Heart left ventricle (tissue), 13 donors: ENCODE measurements at regions not wholly inside any gene's neighbourhood (a gene's known extent, or its start where the extent isn't known, plus 50 kb on each side); places are given as distances from the start of the nearest gene placed in this dataset.

ENCODE experiments used
- POLR2A ChIP-seq, 2 donors: fragments of 450-650 bp; IDR thresholded peaks; one replicate each; pipeline ENCODE4 v1.6.1; 2017; ENCODE audit warnings: antibody characterized with exemption in 2 of 2, mild to moderate bottlenecking in 2 of 2, moderate library complexity in 2 of 2
- TF ChIP-seq, protein P1 (sequence below), 12 donors: fragments of 200-600 bp; sonication (generic) in 4 of 12; IDR thresholded peaks; one replicate each; pipeline versions ENCODE4 v1.5.0 to v1.8.0; 2018 to 2022; ENCODE audit warnings: antibody characterized with exemption in 12 of 12, mild to moderate bottlenecking in 5 of 12
- donor health status: ischemic (EF 13 %, LVEDD 7.1; RV severe dilation, severe dysfunction).
- donor health status: DM: no; HTN: yes; CAD: no.
- donor health status: DM: no; HTN: no; CAD: no.
- donor health status: ischemic (EF 25% LVEDD 6.9; RV normal size, moderate dysfunction).
- donor health status: ischemic (EF 25% LVEDD 5.7; RV mildly dilated, moderate dysfunction).
- donor health status: ischemic (EF 35%, LVEDD 5.7; RV mildly dilated, moderate dysfunction).
- donor health status: nonischemic (EF 11% LVEDD 7.7; RV severe dilation, severe dysfunction).
- donor health status: DM: yes; HTN: yes; CAD: no.
- donor health status: PGD.
- donor health status: ischemic (EF 29% LVEDD 5.4; RV normal size, mild dysfunction).
- donor health status: nonischemic (EF 23%, LVEDD 6.1; RV moderate dilation, normal function).

DNA sequence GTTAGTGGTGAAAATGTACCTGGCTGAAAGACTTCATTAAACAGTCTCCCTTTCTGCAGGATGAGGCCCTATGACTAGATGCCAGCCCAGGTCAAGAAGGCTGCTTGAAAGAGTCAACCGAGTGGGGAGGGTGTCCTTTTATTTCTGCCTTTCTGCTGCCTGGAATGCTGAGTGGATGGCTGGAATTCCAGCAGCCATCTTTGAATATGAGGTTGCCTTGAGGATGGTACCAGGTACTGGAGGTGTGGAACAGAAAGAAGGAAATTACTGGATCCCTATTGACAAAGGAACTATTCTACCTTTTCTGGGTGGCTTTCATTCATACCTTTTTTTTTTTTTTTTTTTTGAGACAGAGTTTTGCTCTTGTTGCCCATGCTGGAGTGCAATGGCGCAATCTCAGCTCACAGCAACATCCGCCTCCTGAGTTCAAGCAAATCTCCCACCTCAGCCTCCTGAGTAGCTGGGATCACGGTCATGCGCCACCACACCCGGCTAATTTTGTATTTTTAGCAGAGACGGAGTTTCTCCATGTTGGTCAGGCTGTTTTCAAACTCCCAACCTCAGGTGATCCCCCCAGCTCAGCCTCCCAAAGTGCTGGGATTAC lies 89.5 kb upstream of the SLC22A11 start:
- TF ChIP-seq POLR2A (IDR thresholded peaks at IDR 0.05) = no peak
- TF ChIP-seq, protein P1, sequence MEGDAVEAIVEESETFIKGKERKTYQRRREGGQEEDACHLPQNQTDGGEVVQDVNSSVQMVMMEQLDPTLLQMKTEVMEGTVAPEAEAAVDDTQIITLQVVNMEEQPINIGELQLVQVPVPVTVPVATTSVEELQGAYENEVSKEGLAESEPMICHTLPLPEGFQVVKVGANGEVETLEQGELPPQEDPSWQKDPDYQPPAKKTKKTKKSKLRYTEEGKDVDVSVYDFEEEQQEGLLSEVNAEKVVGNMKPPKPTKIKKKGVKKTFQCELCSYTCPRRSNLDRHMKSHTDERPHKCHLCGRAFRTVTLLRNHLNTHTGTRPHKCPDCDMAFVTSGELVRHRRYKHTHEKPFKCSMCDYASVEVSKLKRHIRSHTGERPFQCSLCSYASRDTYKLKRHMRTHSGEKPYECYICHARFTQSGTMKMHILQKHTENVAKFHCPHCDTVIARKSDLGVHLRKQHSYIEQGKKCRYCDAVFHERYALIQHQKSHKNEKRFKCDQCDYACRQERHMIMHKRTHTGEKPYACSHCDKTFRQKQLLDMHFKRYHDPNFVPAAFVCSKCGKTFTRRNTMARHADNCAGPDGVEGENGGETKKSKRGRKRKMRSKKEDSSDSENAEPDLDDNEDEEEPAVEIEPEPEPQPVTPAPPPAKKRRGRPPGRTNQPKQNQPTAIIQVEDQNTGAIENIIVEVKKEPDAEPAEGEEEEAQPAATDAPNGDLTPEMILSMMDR (IDR thresholded peaks at IDR 0.05) = no peak
